ENCODE measurements at regions not wholly inside any gene's neighbourhood (a gene's known extent, or its start where the extent isn't known, plus 50 kb on each side); places are given as distances from the start of the nearest gene placed in this dataset.
"Not testable (repeated sequence)": the region's sequence is repeated elsewhere in the genome, so short reads cannot be mapped to it uniquely, and the experiment has no call there.

DNA sequence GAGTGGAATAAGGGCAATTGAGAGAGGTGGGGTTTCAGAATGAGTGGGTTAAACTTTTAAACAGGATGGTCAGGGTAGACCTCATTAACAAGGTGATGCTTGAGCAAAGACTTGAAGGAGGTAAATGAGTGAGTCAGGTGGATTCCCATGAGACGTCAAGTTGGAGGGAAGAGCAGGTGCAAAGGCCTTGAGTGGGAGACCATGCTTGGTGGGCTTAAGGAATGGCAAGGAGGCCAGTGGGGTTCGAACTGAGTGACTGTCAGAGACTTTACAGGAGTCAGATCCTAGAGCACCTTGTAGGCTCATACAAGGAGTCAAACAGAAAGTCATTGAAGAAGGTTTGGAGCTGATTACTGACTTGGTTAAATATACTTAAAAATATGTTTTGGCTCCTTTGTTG, 284.1 kb downstream of the CYRIA start:
- H3K9me3 ChIP-seq (ENCODE audit: low read depth, low read length), result no peaks in the 10 kb centered on the region

DNA sequence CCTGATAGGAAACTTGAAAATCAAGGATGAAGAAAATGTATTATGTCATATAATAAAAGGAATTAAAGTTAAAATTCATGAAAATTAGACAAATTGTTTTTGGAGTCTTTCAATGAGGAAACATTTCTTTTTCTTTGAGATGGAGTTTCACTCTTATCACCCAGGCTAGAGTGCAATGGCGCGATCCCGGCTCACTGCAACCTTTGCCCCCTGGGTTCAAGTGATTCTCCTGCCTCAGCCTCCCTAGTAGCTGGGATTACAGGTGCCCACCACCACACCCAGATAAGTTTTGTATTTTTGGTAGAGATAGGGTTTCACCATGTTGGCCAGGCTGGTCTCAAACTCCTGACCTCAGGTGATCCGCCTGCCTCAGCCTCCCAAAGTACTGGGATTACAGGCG, 285.7 kb downstream of the CYRIA start:
- not testable (repeated sequence) for H3K9me3 ChIP-seq (ENCODE audit: low read depth, low read length); H3K4me3 ChIP-seq (ENCODE audit: low read length); H3K27me3 ChIP-seq (ENCODE audit: insufficient read depth, low read length); H3K4me1 ChIP-seq (ENCODE audit: insufficient read depth, low read length)

More for the DNA sequence above, 284.1 kb downstream of the CYRIA start:
- no peak overlapping the region for H3K4me3 ChIP-seq (ENCODE audit: low read length)
- H3K27me3 ChIP-seq (ENCODE audit: insufficient read depth, low read length), result no peaks in the 10 kb centered on the region
- H3K4me1 ChIP-seq (ENCODE audit: insufficient read depth, low read length), result no peaks in the 10 kb centered on the region

DNA sequence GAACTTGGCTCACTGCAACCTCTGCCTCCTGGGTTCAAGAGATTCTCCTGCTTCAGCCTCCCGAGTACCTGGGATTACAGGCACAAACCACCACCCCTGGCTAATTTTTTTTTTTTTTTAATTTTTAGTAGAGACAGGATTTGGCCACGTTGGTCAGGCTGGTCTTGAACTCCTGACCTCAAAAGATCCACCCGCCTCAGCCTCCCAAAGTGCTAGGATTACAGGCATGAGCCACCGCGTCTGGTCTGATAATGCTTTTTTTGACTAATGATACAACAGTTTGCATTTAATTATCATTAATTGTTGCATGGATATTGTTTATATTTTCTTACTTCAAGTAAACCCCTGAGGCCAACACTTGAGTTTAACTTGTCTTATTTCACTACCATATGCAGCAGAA, 286.6 kb downstream of the CYRIA start:
- not testable (repeated sequence) for H3K27me3 ChIP-seq (ENCODE audit: insufficient read depth, low read length); H3K4me3 ChIP-seq (ENCODE audit: low read length); H3K4me1 ChIP-seq (ENCODE audit: insufficient read depth, low read length); H3K9me3 ChIP-seq (ENCODE audit: low read depth, low read length)

DNA sequence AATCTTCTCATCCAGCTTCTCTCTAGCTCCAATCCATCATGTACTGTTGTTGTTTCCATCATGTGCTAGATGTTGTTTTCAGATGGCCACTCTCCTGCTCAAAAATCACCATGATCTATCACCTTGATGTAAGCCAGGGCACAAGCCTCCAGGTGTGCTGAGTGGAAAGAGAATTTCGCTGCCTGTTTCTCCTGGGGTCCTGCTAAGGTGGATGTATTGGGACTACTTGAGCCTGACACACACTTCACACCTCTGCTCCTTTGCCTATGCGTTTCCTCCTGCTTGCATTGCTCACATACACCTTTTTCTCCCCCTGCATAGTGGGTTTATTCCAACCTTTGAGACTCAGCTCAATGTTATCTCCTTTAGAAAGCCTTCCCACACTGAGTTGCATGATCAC, 287.6 kb downstream of the CYRIA start:
- H3K4me3 ChIP-seq (ENCODE audit: low read length), result no peak overlapping the region
- no peaks in the 10 kb centered on the region for H3K9me3 ChIP-seq (ENCODE audit: low read depth, low read length)
- no peaks in the 10 kb centered on the region for H3K27me3 ChIP-seq (ENCODE audit: insufficient read depth, low read length)
- H3K4me1 ChIP-seq (ENCODE audit: insufficient read depth, low read length), result no peaks in the 10 kb centered on the region

DNA sequence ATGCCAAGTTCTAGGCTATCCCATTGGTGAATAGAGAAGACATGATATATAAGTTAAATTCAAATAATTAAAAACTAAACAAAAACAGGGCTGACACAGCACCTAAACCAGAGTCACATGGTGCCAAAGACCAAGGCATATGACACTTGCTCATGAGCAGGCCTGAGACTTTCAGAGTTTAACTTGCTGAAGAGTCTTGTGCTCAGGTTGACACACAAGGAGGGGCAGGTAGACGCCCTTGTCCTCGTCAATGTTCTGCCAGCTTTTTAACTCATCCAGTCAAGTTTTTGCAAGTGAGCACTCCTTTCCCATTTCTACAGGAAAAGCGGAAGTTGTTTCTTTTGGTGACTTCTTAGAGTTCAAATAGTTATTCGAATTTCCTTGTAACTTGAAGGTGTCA, 289.7 kb downstream of the CYRIA start:
- Histone ChIP-seq H3K4me3 (ENCODE audit: low read length) (no peak overlapping the region), H3K4me1 (ENCODE audit: insufficient read depth, low read length) (no peaks in the 10 kb centered on the region), H3K27me3 (ENCODE audit: insufficient read depth, low read length) (no peaks in the 10 kb centered on the region), H3K9me3 (ENCODE audit: low read depth, low read length) (no peaks in the 10 kb centered on the region)

DNA sequence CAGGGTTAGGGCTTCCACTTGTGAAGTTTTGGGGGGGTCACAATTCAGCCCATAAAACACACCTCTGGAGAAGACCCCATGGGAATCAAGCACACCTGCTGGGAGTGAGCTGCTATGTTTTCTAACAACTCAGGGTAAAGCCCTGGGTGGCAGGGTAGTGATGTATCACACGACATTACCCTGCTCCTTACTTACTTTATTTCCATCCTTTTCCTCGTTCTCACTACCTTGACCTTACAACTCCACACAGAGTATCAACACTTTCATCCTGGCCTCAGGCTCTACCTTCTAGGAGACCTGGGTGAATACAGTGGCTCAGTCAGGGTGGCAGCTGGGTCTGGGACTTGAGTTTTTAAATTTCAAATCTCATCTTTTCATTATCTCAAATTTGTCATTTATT, 290.3 kb downstream of the CYRIA start:
- Histone ChIP-seq H3K27me3 (ENCODE audit: insufficient read depth, low read length) (no peaks in the 10 kb centered on the region), H3K4me1 (ENCODE audit: insufficient read depth, low read length) (no peaks in the 10 kb centered on the region), H3K9me3 (ENCODE audit: low read depth, low read length) (no peaks in the 10 kb centered on the region), H3K4me3 (ENCODE audit: low read length) (no peak overlapping the region)

DNA sequence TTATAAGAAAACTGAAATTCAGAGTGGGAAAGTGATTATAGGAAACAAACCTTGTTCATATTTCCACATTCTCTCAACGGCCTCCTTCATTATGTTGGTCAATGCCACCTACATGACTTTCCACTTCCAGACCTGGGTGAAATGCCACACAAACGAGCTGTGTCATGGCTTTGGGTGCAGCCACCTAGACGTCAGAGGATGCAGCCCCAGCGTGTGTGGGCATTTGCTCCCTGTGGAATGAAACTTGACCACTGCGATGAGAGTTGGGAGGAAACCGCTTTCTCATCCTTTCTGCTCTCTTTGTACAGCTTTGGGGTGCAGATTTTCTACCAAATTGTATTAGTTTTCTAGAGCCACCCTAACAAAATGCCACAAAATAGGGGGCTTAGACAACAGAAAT, 291.0 kb downstream of the CYRIA start:
- Histone ChIP-seq H3K4me1 (ENCODE audit: insufficient read depth, low read length) (no peaks in the 10 kb centered on the region), H3K4me3 (ENCODE audit: low read length) (no peak overlapping the region), H3K9me3 (ENCODE audit: low read depth, low read length) (no peaks in the 10 kb centered on the region), H3K27me3 (ENCODE audit: insufficient read depth, low read length) (no peaks in the 10 kb centered on the region)

DNA sequence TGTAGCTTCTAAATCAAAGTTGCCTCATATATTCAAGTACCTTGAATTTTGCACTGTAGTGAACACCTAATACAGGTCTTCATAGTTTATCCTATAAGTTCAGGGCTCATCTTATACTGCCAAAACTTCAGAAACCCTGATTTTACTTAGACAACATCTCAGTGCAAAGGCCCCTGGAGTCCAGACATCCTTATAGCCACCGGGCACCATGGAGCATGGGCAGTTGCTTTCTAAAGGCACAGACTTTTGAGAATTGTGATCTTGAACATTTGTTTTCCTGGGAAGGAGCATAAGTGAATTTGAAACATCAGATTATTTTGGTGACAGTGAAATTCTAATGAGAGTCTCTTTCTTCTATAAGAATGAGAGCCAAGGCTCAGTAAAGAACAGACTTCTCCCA, 292.3 kb downstream of the CYRIA start:
- Histone ChIP-seq H3K9me3 (ENCODE audit: low read depth, low read length) (no peaks in the 10 kb centered on the region), H3K4me3 (ENCODE audit: low read length) (no peak overlapping the region), H3K27me3 (ENCODE audit: insufficient read depth, low read length) (no peaks in the 10 kb centered on the region), H3K4me1 (ENCODE audit: insufficient read depth, low read length) (no peaks in the 10 kb centered on the region)

DNA sequence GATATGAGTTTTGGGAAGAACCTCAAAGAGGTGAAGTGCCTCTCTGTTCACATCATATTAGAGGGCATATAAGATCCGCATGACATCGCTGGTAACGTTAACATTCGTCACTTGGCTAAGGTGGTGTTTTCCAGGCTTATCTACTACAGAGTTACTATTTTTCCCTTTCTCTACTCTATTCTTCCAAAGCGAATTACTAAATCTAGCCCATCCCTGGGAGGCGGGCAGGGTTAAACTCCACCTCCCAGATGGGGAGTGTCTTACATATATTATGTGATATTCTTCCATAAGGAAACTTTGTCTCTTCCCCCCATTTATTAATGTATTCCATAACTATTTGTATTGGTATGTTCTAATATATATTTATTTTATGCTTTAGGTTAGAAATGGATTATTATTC, 293.9 kb downstream of the CYRIA start:
- H3K4me3 ChIP-seq (ENCODE audit: low read length), result no peak overlapping the region
- H3K4me1 ChIP-seq (ENCODE audit: insufficient read depth, low read length), result no peaks in the 10 kb centered on the region
- H3K27me3 ChIP-seq (ENCODE audit: insufficient read depth, low read length), result no peaks in the 10 kb centered on the region

DNA sequence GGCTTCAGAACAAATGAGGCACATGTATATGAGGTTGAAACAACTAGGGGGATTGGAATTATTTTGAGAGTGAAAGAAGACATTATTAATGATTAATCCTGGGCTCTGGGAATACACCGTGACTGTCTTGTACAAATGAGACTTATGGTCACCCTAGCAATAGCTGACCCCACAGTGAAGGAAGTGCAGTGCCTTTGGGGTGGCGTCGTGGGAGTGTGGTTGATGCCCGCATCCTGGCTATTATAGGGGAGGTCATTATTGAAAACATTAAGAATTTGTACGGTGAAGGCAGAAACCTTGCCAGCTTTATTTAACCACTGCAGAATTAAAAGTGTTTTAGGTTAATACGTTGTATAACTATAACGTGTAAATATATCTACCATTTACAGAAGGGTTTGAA, 296.7 kb downstream of the CYRIA start:
- H3K4me1 ChIP-seq (ENCODE audit: insufficient read depth, low read length), result no peaks in the 10 kb centered on the region
- no peak overlapping the region for H3K4me3 ChIP-seq (ENCODE audit: low read length)
- no peaks in the 10 kb centered on the region for H3K9me3 ChIP-seq (ENCODE audit: low read depth, low read length)
- no peaks in the 10 kb centered on the region for H3K27me3 ChIP-seq (ENCODE audit: insufficient read depth, low read length)

More for the DNA sequence above, 293.9 kb downstream of the CYRIA start:
- no peaks in the 10 kb centered on the region for H3K9me3 ChIP-seq (ENCODE audit: low read depth, low read length)

DNA sequence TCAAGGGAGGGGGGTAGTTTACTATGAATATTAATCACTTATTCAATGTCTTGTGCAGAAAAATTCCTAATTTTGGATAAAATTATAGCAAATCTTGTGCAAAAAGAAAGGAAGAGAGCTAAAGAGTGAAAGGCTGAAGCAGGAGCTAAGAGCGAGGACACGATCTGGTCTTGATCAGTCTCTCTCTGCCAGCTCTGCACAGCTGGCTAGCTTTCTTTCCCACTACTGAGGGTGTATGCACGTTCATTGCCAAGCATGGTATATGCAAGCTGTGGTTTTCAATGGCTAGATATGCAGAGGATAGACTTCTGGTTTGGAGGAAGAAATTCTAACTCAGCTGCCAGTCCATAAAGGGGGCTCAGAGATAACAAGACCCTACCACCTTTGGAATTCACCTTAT, 297.3 kb downstream of the CYRIA start:
- no peaks in the 10 kb centered on the region for H3K4me1 ChIP-seq (ENCODE audit: insufficient read depth, low read length)
- H3K27me3 ChIP-seq (ENCODE audit: insufficient read depth, low read length), result no peaks in the 10 kb centered on the region
- H3K4me3 ChIP-seq (ENCODE audit: low read length), result no peak overlapping the region
- no peaks in the 10 kb centered on the region for H3K9me3 ChIP-seq (ENCODE audit: low read depth, low read length)

DNA sequence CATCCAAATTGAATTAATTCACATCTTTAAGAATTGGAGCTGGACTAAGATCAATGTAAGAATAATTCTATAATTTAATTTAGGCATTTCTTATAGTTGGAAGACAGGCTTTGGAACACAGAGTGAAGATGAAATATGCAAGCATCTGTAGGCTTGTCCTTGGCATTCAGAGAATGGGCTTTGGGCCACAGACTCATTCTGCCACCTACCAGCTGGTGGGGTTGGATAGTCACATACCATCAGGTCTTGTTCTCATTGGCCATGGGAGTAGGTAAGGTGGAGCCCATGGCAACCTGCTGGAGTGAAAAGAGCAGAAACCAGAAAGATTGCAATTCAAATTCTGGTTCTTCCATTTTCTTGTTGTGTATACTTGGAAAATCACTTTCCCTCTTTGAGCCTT, 300.3 kb downstream of the CYRIA start:
- Histone ChIP-seq H3K4me3 (ENCODE audit: low read length) (no peak overlapping the region), H3K9me3 (ENCODE audit: low read depth, low read length) (no peaks in the 10 kb centered on the region), H3K4me1 (ENCODE audit: insufficient read depth, low read length) (no peaks in the 10 kb centered on the region), H3K27me3 (ENCODE audit: insufficient read depth, low read length) (no peaks in the 10 kb centered on the region)

DNA sequence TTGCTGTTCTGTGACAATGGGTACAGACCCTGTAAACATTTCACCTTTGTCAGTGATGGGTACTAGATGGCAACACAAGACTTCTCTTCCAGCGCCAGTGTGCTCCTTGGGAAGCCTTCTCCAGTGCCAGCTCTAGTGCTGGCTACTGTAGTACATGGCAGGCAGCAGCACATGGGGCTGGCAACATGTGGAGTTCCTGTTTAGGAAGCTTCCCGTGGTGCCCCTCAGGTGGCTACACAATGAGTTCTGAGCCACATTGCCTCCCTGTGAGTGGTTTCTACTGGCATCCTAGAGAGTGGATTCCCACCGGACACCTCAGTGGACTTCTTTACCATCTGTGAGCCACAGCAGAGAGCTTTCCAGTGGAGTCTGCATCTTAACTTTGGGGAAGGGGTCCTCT, 302.1 kb downstream of the CYRIA start:
- H3K9me3 ChIP-seq (ENCODE audit: low read depth, low read length), result no peaks in the 10 kb centered on the region
- no peaks in the 10 kb centered on the region for H3K27me3 ChIP-seq (ENCODE audit: insufficient read depth, low read length)
- H3K4me1 ChIP-seq (ENCODE audit: insufficient read depth, low read length), result no peaks in the 10 kb centered on the region
- H3K4me3 ChIP-seq (ENCODE audit: low read length), result no peak overlapping the region

DNA sequence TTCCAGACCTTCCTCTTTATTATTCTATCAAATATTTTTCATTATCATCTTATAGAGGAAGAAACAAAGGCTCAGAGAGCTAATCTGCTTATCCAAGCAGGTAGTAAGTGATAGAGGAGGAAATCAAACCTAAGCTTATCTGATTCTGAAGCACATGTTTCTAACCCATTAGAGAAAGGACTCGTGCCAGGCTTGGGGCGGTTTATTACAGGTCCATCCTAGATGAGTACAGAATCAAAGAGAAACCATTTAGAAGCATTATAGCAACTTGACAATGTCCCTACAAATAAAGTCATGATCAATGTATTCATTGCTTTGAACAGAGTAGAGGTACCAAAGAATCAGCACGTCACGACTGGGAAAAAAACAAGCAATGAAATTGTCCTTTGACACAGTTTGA, 303.0 kb downstream of the CYRIA start:
- H3K27me3 ChIP-seq (ENCODE audit: insufficient read depth, low read length), result no peaks in the 10 kb centered on the region
- H3K9me3 ChIP-seq (ENCODE audit: low read depth, low read length), result no peaks in the 10 kb centered on the region
- H3K4me3 ChIP-seq (ENCODE audit: low read length), result no peak overlapping the region
- no peaks in the 10 kb centered on the region for H3K4me1 ChIP-seq (ENCODE audit: insufficient read depth, low read length)

DNA sequence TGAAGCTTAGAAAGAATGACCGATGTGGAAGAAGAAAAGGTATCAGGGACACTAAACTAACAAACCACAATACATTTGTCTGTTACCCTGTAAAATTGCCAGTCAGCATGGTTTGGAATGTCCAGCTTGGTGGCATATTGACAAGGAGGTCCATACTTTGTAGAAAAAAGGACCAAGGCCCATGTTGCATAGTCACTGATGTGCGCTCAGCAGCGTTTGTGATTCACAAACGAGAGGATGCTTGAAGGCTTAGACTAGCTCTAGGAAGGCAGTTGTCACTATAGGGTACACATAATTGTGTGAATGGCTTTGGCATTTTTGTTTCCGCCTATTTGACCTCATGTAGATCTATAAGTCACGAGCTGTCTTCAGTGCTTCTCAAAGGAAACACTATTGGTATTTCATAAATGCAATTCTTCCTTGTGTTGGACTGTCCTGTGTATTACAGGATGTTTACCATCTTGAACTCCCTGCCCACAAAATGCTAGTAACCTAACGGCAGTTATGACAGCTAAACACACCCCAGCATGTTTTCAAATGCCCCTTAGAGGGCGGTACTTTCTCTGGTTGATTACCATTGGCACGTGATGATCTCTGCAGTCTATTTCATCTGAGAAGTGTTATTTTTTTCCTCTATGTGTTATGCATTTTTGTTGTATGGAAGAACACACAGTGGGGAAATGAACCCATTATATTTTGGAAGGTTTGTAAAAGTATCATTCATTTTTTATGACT, 304.2 kb downstream of the CYRIA start:
- H3K4me3 ChIP-seq (ENCODE audit: low read length), result no peak overlapping the region
- H3K27me3 ChIP-seq (ENCODE audit: insufficient read depth, low read length), result no peaks in the 10 kb centered on the region
- no peaks in the 10 kb centered on the region for H3K9me3 ChIP-seq (ENCODE audit: low read depth, low read length)
- no peaks in the 10 kb centered on the region for H3K4me1 ChIP-seq (ENCODE audit: insufficient read depth, low read length)

DNA sequence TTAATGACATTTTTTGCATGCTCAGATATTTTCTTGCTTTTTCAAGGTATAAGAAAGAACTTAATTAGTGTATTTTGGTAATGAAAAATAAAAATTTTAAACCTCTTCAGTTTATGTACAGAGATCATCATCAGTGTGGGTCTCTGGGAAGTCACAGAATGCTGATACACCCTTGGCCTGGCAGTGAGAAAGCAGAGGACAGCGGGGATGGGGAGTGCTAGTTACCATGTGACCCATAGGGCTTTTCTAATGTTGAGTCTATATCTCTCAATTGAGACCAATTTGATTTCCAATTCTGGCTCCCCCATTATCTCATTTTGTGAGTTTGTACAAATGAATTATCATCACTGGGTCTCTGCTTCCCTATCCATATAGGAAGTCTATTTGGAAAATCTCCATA, 305.7 kb downstream of the CYRIA start:
- H3K9me3 ChIP-seq (ENCODE audit: low read depth, low read length), result no peaks in the 10 kb centered on the region
- H3K4me1 ChIP-seq (ENCODE audit: insufficient read depth, low read length), result no peaks in the 10 kb centered on the region
- no peak overlapping the region for H3K4me3 ChIP-seq (ENCODE audit: low read length)
- H3K27me3 ChIP-seq (ENCODE audit: insufficient read depth, low read length), result no peaks in the 10 kb centered on the region
